Hippocampal formation (tissue), 2 donors: ENCODE measurements at regions not wholly inside any gene's neighbourhood (a gene's known extent, or its start where the extent isn't known, plus 50 kb on each side); places are given as distances from the start of the nearest gene placed in this dataset.
"Not testable (repeated sequence)": the region's sequence is repeated elsewhere in the genome, so short reads cannot be mapped to it uniquely, and the experiment has no call there.

Experiments
- DNase-seq, 2 donors: peaks; one replicate each; lab custom pipeline; 2025; lab: John Stamatoyannopoulos, UW

GRCh38 chr5:54404568-54404967 lies 50.9 kb upstream of the HSPB3 start:
- no peak for DNase-seq

GRCh38 chr5:54403885-54404416 lies 51.5 kb upstream of the HSPB3 start:
- DNase-seq, result no peak

GRCh38 chr5:54403121-54403520 lies 52.4 kb upstream of the HSPB3 start:
- no peak for DNase-seq

- DNase-seq, result no peak
Measured at GRCh38 chr5:54401515-54401914, 54.0 kb upstream of the HSPB3 start.

- DNase-seq, result no peak
Measured at GRCh38 chr5:54398191-54398590, 57.3 kb upstream of the HSPB3 start.

- DNase-seq, result no peak
Measured at GRCh38 chr5:54397420-54397819, 58.1 kb upstream of the HSPB3 start.

- DNase-seq, result not testable (repeated sequence)
Measured at GRCh38 chr5:54393007-54393406, 62.5 kb upstream of the HSPB3 start.

- DNase-seq, result no peak
Measured at GRCh38 chr5:54390539-54391031, 64.9 kb upstream of the HSPB3 start.

GRCh38 chr5:54390015-54390414 lies 65.5 kb upstream of the HSPB3 start:
- DNase-seq, result no peak

GRCh38 chr5:54389399-54389798 lies 66.1 kb upstream of the HSPB3 start:
- DNase-seq, result not testable (repeated sequence)

GRCh38 chr5:54388811-54389210 lies 66.7 kb upstream of the HSPB3 start:
- no peak for DNase-seq

- no peak for DNase-seq
Measured at GRCh38 chr5:54388409-54388808, 67.1 kb upstream of the HSPB3 start.

GRCh38 chr5:54387659-54388232 lies 67.8 kb upstream of the HSPB3 start:
- no peak for DNase-seq

GRCh38 chr5:54387031-54387430 lies 68.5 kb upstream of the HSPB3 start:
- DNase-seq, result no peak

- DNase-seq, result no peak
Measured at GRCh38 chr5:54385994-54386393, 69.5 kb upstream of the HSPB3 start.

- no peak for DNase-seq
Measured at GRCh38 chr5:54384356-54384933, 71.1 kb upstream of the HSPB3 start.

GRCh38 chr5:54383941-54384340 lies 71.6 kb upstream of the HSPB3 start:
- no peak for DNase-seq

- no peak for DNase-seq
Measured at GRCh38 chr5:54383225-54383901, 72.1 kb upstream of the HSPB3 start.

GRCh38 chr5:54381319-54381718 lies 70.9 kb upstream of the ARL15 start:
- DNase-seq, result not testable (repeated sequence)

GRCh38 chr5:54379590-54379989 lies 69.2 kb upstream of the ARL15 start:
- DNase-seq, result no peak

- DNase-seq, result no peak
Measured at GRCh38 chr5:54378707-54379106, 68.3 kb upstream of the ARL15 start.

- not testable (repeated sequence) for DNase-seq
Measured at GRCh38 chr5:54377339-54377738, 67.0 kb upstream of the ARL15 start.

- no peak for DNase-seq
Measured at GRCh38 chr5:54370982-54371381, 60.6 kb upstream of the ARL15 start.
